ENCODE measurements at regions not wholly inside any gene's neighbourhood (a gene's known extent, or its start where the extent isn't known, plus 50 kb on each side); places are given as distances from the start of the nearest gene placed in this dataset.
A peak's percentile ranks its signal among the peaks of the same experiment; 100 is the strongest.
"Not testable (repeated sequence)": the region's sequence is repeated elsewhere in the genome, so short reads cannot be mapped to it uniquely, and the experiment has no call there.

GRCh38 chr1:59212706-59213105 lies 84.2 kb upstream of the FGGY start:
- H3K4me1 ChIP-seq: peaks cover 0 to 21% (median 8%) of the 10 kb centered on the region in 4 donors
- WGBS (ENCODE audit: insufficient coverage, low coverage, low lambda C conversion rate, missing lambda C conversion rate): 65% methylated on average over 3 of the region's 3 CpGs
- intact Hi-C loops (cut with DNase I): no loop called here

GRCh38 chr1:59214248-59215208 lies 82.4 kb upstream of the FGGY start:
- WGBS (ENCODE audit: insufficient coverage, low coverage, low lambda C conversion rate, missing lambda C conversion rate): 50% methylated on average over 10 of the region's 10 CpGs
- H3K9me3 ChIP-seq: no peaks in the 10 kb centered on the region
- peak; percentile 52 to 85 (median 71) for DNase-seq
- peaks cover 0 to 34% (median 13%) of the 10 kb centered on the region in 4 donors for H3K4me1 ChIP-seq
- H3K27me3 ChIP-seq: no peaks in the 10 kb centered on the region
- ATAC-seq: peak; percentile 75 to 81 (median 75)
- no peak overlapping the region for H3K4me3 ChIP-seq
- intact Hi-C loops (cut with DNase I): no loop called here
- TF ChIP-seq POLR2A (IDR thresholded peaks at IDR 0.05) (no peak), CTCF (IDR thresholded peaks at IDR 0.05) (no peak)
- H3K36me3 ChIP-seq: no peaks in the 10 kb centered on the region
- peak overlapping the region; percentile 13 to 78 (median 70) for H3K27ac ChIP-seq

More at GRCh38 chr1:59212706-59213105, 84.2 kb upstream of the FGGY start:
- H3K9me3 ChIP-seq: no peaks in the 10 kb centered on the region
- DNase-seq: no peak
- peak in 1 of 4 donors; percentile 10 for ATAC-seq
- TF ChIP-seq POLR2A (IDR thresholded peaks at IDR 0.05) (no peak), CTCF (IDR thresholded peaks at IDR 0.05) (no peak)
- H3K36me3 ChIP-seq: no peaks in the 10 kb centered on the region
- H3K27me3 ChIP-seq: no peaks in the 10 kb centered on the region
- no peak overlapping the region for H3K27ac ChIP-seq
- no peak overlapping the region for H3K4me3 ChIP-seq

- Histone ChIP-seq H3K4me1 (peaks cover 0 to 34% (median 13%) of the 10 kb centered on the region in 4 donors), H3K27ac (peak overlapping the region in 1 of 3 donors; percentile 78), H3K27me3 (no peaks in the 10 kb centered on the region), H3K9me3 (no peaks in the 10 kb centered on the region), H3K4me3 (no peak overlapping the region), H3K36me3 (no peaks in the 10 kb centered on the region)
- intact Hi-C loops (cut with DNase I): no loop called here
- no peak for ATAC-seq
- WGBS (ENCODE audit: insufficient coverage, low coverage, low lambda C conversion rate, missing lambda C conversion rate): 98% methylated on average over 5 of the region's 6 CpGs
- TF ChIP-seq POLR2A (IDR thresholded peaks at IDR 0.05) (no peak), CTCF (IDR thresholded peaks at IDR 0.05) (no peak)
- no peak for DNase-seq
Observed at GRCh38 chr1:59215766-59216291, 81.1 kb upstream of the FGGY start.

- intact Hi-C loops (cut with DNase I); H3K27me3 ChIP-seq; H3K4me3 ChIP-seq; ATAC-seq; DNase-seq; H3K9me3 ChIP-seq; H3K27ac ChIP-seq; H3K36me3 ChIP-seq: not testable (repeated sequence)
- H3K4me1 ChIP-seq: peaks cover 0 to 34% (median 13%) of the 10 kb centered on the region in 4 donors
- 93% methylated on average over 2 of the region's 2 CpGs for WGBS (ENCODE audit: insufficient coverage, low coverage, low lambda C conversion rate, missing lambda C conversion rate)
Observed at GRCh38 chr1:59217439-59217838, 79.5 kb upstream of the FGGY start.
